VCaP (cell line): ENCODE measurements at regions not wholly inside any gene's neighbourhood (a gene's known extent, or its start where the extent isn't known, plus 50 kb on each side); places are given as distances from the start of the nearest gene placed in this dataset.

Experiments
- H3K27ac ChIP-seq: fragments of 450-650 bp; 2 replicates; pipeline ENCODE4 v1.5.1; 2017
- CTCF ChIP-seq: fragments of 450-650 bp; conservative IDR thresholded peaks from 2 replicates; pipeline ENCODE4 v1.5.1; 2017; ENCODE audit warnings: mild to moderate bottlenecking, moderate library complexity

DNA sequence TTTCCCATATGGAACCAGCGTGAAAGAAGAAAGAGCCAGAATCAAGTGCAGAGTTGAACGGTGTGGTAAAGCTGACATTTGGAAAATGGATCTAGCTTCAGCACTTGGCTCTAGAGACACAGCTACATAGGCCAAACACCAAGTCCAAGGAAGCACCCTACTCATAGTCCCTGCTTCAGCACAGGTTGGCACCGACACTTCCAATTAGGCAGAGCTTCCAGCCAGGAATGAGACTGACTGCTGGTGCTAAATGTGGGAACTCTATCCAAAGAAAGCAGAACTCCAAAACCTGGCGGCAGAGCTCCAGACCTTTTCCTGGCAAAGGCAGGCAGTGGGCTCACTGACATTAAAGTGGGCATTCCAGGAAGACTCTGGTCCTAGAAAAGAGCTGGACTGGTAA, 125.4 kb upstream of the CTNNA2 start:
- TF ChIP-seq CTCF = no peak
- H3K27ac ChIP-seq = no peak overlapping the region

DNA sequence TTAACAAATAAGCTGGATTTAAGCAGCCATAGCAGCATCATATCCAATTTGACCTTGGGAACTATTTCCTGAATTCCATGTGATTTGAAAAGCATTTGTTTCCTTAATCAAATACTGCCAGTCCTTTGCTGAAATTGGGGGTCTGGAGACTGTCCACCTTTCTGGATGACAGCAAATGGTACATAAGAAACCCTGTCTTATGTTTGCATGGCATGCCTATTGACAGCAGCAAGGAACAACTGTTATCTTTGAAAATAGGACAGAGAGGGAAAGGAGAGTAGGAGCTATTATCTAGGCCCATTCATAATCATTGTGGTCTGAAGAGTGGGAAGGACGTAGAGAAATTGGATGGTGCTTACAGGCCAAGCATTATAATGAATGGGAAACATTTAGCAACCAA, 129.2 kb upstream of the CTNNA2 start:
- no peak for TF ChIP-seq CTCF
- no peak overlapping the region for H3K27ac ChIP-seq

GRCh38 chr2:79375817-79376216, 137.0 kb upstream of the CTNNA2 start:
- no peak overlapping the region for H3K27ac ChIP-seq
- TF ChIP-seq CTCF = no peak

- H3K27ac ChIP-seq = no peak overlapping the region
- no peak for TF ChIP-seq CTCF
Observed at GRCh38 chr2:79373358-79374130, 139.3 kb upstream of the CTNNA2 start.

GRCh38 chr2:79370976-79371538, 141.8 kb upstream of the CTNNA2 start:
- no peak overlapping the region for H3K27ac ChIP-seq
- TF ChIP-seq CTCF = no peak

DNA sequence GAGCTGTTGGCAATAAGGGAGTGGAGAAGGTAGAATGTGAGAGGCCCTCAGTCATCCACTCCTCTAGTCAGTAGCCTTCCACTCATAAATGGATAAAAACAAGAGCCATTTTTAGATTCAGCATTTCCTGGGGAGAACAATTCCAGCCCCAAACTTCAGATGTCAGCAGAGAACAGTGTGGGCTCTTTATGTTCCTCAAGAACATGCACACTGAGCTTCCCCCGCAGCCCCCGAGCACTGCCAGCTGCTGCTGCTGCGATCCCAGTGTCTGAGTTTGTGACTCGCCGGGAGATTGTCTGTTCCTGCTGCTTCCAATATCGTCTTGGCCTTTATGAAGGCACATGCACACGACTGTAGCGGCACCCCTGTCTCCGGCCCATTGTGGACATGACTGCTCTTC, 143.7 kb upstream of the CTNNA2 start:
- no peak for TF ChIP-seq CTCF

DNA sequence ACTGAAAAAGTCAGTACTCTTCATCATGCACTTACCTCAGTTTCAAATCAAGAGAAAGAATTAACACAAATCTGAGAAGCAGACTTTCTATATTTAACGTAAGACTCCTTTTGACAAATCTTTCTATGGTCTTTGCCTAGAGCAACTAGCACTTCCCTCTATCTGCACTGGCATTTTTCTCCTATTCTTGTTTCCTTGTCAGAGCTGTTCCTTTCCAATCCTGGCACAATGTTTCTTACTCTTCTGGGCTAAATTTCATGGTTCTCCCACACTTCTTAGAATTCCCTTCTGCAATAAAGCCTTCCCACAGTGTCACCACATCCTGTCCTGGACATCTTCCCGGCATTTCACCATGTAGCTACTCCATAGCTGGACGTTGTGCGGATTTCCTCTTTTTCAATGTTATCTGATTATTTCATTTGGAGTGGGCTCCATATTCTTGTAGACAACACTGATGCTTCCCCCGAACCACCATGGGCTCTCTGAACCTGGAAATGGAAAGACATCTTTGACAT, 144.7 kb upstream of the CTNNA2 start:
- no peak for TF ChIP-seq CTCF
- no peak overlapping the region for H3K27ac ChIP-seq

More for the DNA sequence above, 143.7 kb upstream of the CTNNA2 start:
- H3K27ac ChIP-seq = no peak overlapping the region
